IMR-90 (cell line): ENCODE measurements at regions not wholly inside any gene's neighbourhood (a gene's known extent, or its start where the extent isn't known, plus 50 kb on each side); places are given as distances from the start of the nearest gene placed in this dataset.
A peak's percentile ranks its signal among the peaks of the same experiment; 100 is the strongest.

Experiments
- ATAC-seq: fragments of 200-7000 bp; cut with Tn5 transposase; 2 replicates; pipeline ENCODE4 v1.9.1; 2020; ENCODE audit warnings: low read depth, mild to moderate bottlenecking, moderate library complexity
- BruUV-seq: library from RNA; stranded (reverse); fragments of 400-500 nt; replicated peaks from 2 replicates; lab custom pipeline; 2021; lab: Mats Ljungman, UMichigan
- CTCF ChIA-PET: fragments of 300-600 bp; formaldehyde crosslinking; extraction: SDS; loops from one replicate; lab custom pipeline; 2021; ENCODE audit warnings: antibody characterized with exemption; lab: Yijun Ruan, JAX
- POLR2A ChIA-PET: fragments of 300-600 bp; sonication (Branson Sonifier 250); formaldehyde crosslinking; loops from one replicate; lab custom pipeline; 2022; ENCODE audit warnings: antibody characterized with exemption; ENCODE audit not compliant: unreplicated experiment; lab: Charles Lee
- DNase-seq: peaks from one replicate; pipeline ENCODE4 v3.0.0; 2013
- H2AFZ ChIP-seq: replicated peaks from 2 replicates; pipeline ENCODE3; 2013; ENCODE audit warnings: low read length, mild to moderate bottlenecking; ENCODE audit not compliant: poor library complexity
- H2AK5ac ChIP-seq: 2 replicates; pipeline ENCODE4 v1.6.1; 2013; ENCODE audit warnings: low read depth, low read length, inconsistent platforms
- H2AK9ac ChIP-seq: replicated peaks from 2 replicates; pipeline ENCODE3; 2013; ENCODE audit warnings: mild to moderate bottlenecking, low read depth, low read length, moderate library complexity; ENCODE audit not compliant: poor library complexity
- H2BK120ac ChIP-seq: 2 replicates; pipeline ENCODE4 v1.6.1; 2013; ENCODE audit warnings: low read depth, low read length, inconsistent platforms
- H2BK15ac ChIP-seq: 3 replicates; pipeline ENCODE4 v1.6.1; 2013; ENCODE audit warnings: low read depth, low read length, inconsistent platforms
- H2BK20ac ChIP-seq: 2 replicates; pipeline ENCODE4 v1.6.1; 2013; ENCODE audit warnings: low read depth, mild to moderate bottlenecking, inconsistent platforms, low read length, moderate library complexity
- H2BK5ac ChIP-seq: 2 replicates; pipeline ENCODE4 v1.6.1; 2013; ENCODE audit warnings: mild to moderate bottlenecking, low read depth, low read length, inconsistent platforms; ENCODE audit not compliant: poor library complexity, severe bottlenecking
- H3K14ac ChIP-seq: replicated peaks from 2 replicates; pipeline ENCODE4 v1.6.1; 2013; ENCODE audit warnings: low read depth, low read length, inconsistent platforms
- H3K18ac ChIP-seq: 2 replicates; pipeline ENCODE4 v1.6.1; 2013; ENCODE audit warnings: low read depth, low read length, control low read depth
- H3K23ac ChIP-seq: 2 replicates; pipeline ENCODE4 v1.6.1; 2013; ENCODE audit warnings: low read depth, low read length, inconsistent platforms
- H3K27ac ChIP-seq: 2 replicates; pipeline ENCODE4 v1.5.1; 2013; ENCODE audit warnings: mild to moderate bottlenecking, control low read depth, low read length; ENCODE audit not compliant: insufficient read depth
- H3K27me3 ChIP-seq: 2 replicates; pipeline ENCODE4 v1.6.1; 2013; ENCODE audit warnings: low read length; ENCODE audit not compliant: control insufficient read depth, insufficient read depth
- H3K36me3 ChIP-seq: 2 replicates; pipeline ENCODE4 v1.6.1; 2013; ENCODE audit warnings: low read length, mixed read lengths; ENCODE audit not compliant: control insufficient read depth, insufficient read depth
- H3K4ac ChIP-seq: 2 replicates; pipeline ENCODE4 v1.6.1; 2013; ENCODE audit warnings: low read depth, low read length, inconsistent platforms
- H3K4me1 ChIP-seq: 2 replicates; pipeline ENCODE4 v1.6.1; 2013; ENCODE audit warnings: low read length, mixed read lengths; ENCODE audit not compliant: control insufficient read depth, insufficient read depth
- H3K4me2 ChIP-seq: 2 replicates; pipeline ENCODE4 v1.6.1; 2013; ENCODE audit warnings: low read depth, mild to moderate bottlenecking, control low read depth, low read length, moderate library complexity
- H3K4me3 ChIP-seq: 2 replicates; pipeline ENCODE4 v1.5.1; 2013; ENCODE audit warnings: low read depth, mild to moderate bottlenecking, control low read depth, low read length, moderate library complexity; ENCODE audit not compliant: insufficient read depth
- H3K56ac ChIP-seq: 2 replicates; pipeline ENCODE4 v1.6.1; 2013; ENCODE audit warnings: low read length, inconsistent platforms; ENCODE audit not compliant: insufficient read depth; ENCODE audit errors: extremely low read depth
- H3K79me1 ChIP-seq, 2 experiments: 2 replicates each; pipeline ENCODE4 v1.6.1; 2013; ENCODE audit warnings: low read length in 2 of 2, inconsistent platforms in 1 of 2, low read depth in 1 of 2
- H3K9ac ChIP-seq: 2 replicates; pipeline ENCODE4 v1.6.1; 2013; ENCODE audit warnings: low read depth, low read length, control low read depth
- H3K9me1 ChIP-seq: 2 replicates; pipeline ENCODE4 v1.6.1; 2013; ENCODE audit warnings: low read length, inconsistent platforms; ENCODE audit not compliant: insufficient read depth
- H3K9me3 ChIP-seq: 2 replicates; pipeline ENCODE4 v1.6.1; 2013; ENCODE audit warnings: low read length; ENCODE audit not compliant: control insufficient read depth, insufficient read depth
- H4K20me1 ChIP-seq: 2 replicates; pipeline ENCODE4 v1.6.1; 2013; ENCODE audit warnings: low read length, inconsistent platforms; ENCODE audit not compliant: insufficient read depth
- H4K5ac ChIP-seq: 2 replicates; pipeline ENCODE4 v1.6.1; 2013; ENCODE audit warnings: mild to moderate bottlenecking, low read depth, low read length, control low read depth
- H4K8ac ChIP-seq, 2 experiments: 2 replicates each; pipeline ENCODE4 v1.6.1; 2013; ENCODE audit warnings: low read depth in 2 of 2, low read length in 2 of 2, control low read depth in 1 of 2, inconsistent platforms in 1 of 2
- H4K91ac ChIP-seq: 2 replicates; pipeline ENCODE4 v1.6.1; 2013; ENCODE audit warnings: low read depth, low read length, inconsistent platforms; ENCODE audit not compliant: insufficient read depth
- MAFK ChIP-seq: IDR thresholded peaks from 2 replicates; pipeline ENCODE4 v1.6.1; 2012; ENCODE audit warnings: low read depth, low read length, improper control_type of control experiment
- NFE2L2 ChIP-seq: fragments of 150-350 bp; IDR thresholded peaks from 2 replicates; pipeline ENCODE4 v1.6.1; 2016; ENCODE audit warnings: low read depth, mild to moderate bottlenecking, low read length
- WGBS, 2 experiments: methylation state at CpG; one replicate each; pipeline versions ENCODE4 v1.1.5 to v1.1.7; 2013; ENCODE audit warnings: missing lambda C conversion rate in 2 of 2; ENCODE audit not compliant: insufficient read length in 1 of 2; ENCODE audit errors: extremely low coverage in 2 of 2; 5-methylcytosine and 5-hydroxymethylcytosine counted together
- dilution Hi-C: fragments of 300-500 bp; cut with HindIII; formaldehyde crosslinking; loops from one replicate; pipeline ENCODE4 v1.14.3; 2018; ENCODE audit warnings: low sequenced_read_pairs; ENCODE audit not compliant: unreplicated experiment
- in situ Hi-C: fragments of 300-500 bp; cut with MboI; formaldehyde crosslinking; loops from 3 replicates; pipeline ENCODE4 v1.14.3; 2019; ENCODE audit warnings: low sequenced_read_pairs, inconsistent platforms, mixed read lengths
- intact Hi-C: fragments of 100-400 bp; cut with micrococcal nuclease; formaldehyde crosslinking; loops from 2 replicates; pipeline ENCODE4 v1.10.0; 2022
- TF ChIP-seq, protein P1 (sequence below): fragments of 150-350 bp; IDR thresholded peaks from 2 replicates; pipeline ENCODE4 v1.6.1; 2016; ENCODE audit warnings: low read depth, mild to moderate bottlenecking, low read length, moderate library complexity, borderline replicate concordance

DNA sequence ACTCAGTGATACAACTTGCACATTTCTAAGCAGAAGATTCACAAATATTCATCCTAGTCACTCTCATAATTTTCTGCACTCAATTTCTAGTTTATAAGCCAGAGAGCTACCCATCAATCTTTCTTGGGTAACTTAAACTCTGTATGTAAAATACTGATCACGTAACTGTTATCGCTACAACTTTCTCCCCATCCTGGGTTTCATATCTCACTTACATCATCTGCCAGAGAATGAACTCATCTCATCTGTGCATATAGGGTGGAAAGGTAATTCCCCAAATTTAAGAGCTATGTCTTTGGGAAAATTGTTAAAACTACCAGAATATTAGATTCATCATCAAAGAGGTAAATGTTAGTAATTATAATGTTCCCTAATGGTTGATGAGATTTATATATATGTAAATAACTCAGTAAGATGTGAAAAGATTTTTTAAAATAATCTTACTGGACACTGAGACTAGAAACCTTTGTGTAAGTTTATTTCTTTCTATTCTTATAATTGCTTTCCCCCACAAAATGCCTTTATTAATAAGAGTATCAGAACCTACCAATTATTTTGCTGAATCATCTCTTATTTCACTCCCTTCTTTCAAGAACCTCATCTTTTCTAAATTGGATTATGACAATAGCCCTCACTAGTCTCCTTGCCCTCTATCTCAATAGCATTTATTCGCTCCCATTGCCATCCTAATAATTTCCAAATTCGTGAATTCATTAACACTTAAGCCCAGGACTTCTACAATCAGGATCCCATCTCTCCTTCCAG is 729.0 kb downstream of the EPHA4 start:
- ChIA-PET POLR2A (no interaction called here), CTCF (no interaction called here)
- in situ Hi-C loops (no loop called here), dilution Hi-C loops (no loop called here), intact Hi-C loops (loop anchor here (10.0 kb wide), 1 partner anchor 582 kb away; no protein-coding TSS in a partner anchor)
- no peak overlapping the region for H3K9ac ChIP-seq
- H3K14ac ChIP-seq = no peak overlapping the region
- WGBS, 2 experiments = 82% methylated on average over 2 of the region's 4 CpGs; no CpG with 5 or more reads in 1 of the 2 experiments
- no peaks in the 10 kb centered on the region for H3K36me3 ChIP-seq
- H4K5ac ChIP-seq = no peak overlapping the region
- no peak overlapping the region for H4K8ac ChIP-seq
- H3K79me1 ChIP-seq = no peaks in the 10 kb centered on the region
- no TSS peak for BruUV-seq
- H3K27ac ChIP-seq = no peak overlapping the region
- no peak for ATAC-seq
- no peaks in the 10 kb centered on the region for H3K9me3 ChIP-seq
- no peak overlapping the region for H2AK5ac ChIP-seq
- H2BK15ac ChIP-seq = no peak overlapping the region
- H2BK20ac ChIP-seq = no peak overlapping the region
- H3K4me2 ChIP-seq = no peak overlapping the region
- H3K4me1 ChIP-seq = 0 out of 2 replicates have a peak, but pooled peaks cover 2% of the 10 kb centered on the region
- no peak overlapping the region for H2AFZ ChIP-seq
- no peak overlapping the region for H3K18ac ChIP-seq
- DNase-seq = no peak
- no peak overlapping the region for H4K91ac ChIP-seq
- H2BK120ac ChIP-seq = no peak overlapping the region
- no peak; the same call in 1 of the 2 replicates for TF ChIP-seq NFE2L2
- TF ChIP-seq, protein P1, sequence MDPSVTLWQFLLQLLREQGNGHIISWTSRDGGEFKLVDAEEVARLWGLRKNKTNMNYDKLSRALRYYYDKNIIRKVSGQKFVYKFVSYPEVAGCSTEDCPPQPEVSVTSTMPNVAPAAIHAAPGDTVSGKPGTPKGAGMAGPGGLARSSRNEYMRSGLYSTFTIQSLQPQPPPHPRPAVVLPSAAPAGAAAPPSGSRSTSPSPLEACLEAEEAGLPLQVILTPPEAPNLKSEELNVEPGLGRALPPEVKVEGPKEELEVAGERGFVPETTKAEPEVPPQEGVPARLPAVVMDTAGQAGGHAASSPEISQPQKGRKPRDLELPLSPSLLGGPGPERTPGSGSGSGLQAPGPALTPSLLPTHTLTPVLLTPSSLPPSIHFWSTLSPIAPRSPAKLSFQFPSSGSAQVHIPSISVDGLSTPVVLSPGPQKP = no peak
- TF ChIP-seq MAFK = peak; percentile 78
- no peak overlapping the region for H3K56ac ChIP-seq
- no peaks in the 10 kb centered on the region for H3K9me1 ChIP-seq
- no peak overlapping the region for H3K4me3 ChIP-seq
- H2AK9ac ChIP-seq = no peak overlapping the region
- H2BK5ac ChIP-seq = no peak overlapping the region
- no peak overlapping the region for H3K4ac ChIP-seq
- H4K20me1 ChIP-seq = no peaks in the 10 kb centered on the region
- H3K27me3 ChIP-seq = no peaks in the 10 kb centered on the region
- H3K23ac ChIP-seq = no peak overlapping the region
